Neural cell (in vitro differentiated cells): ENCODE measurements at regions not wholly inside any gene's neighbourhood (a gene's known extent, or its start where the extent isn't known, plus 50 kb on each side); places are given as distances from the start of the nearest gene placed in this dataset.
"Not testable (repeated sequence)": the region's sequence is repeated elsewhere in the genome, so short reads cannot be mapped to it uniquely, and the experiment has no call there.

Experiments
- H2AFZ ChIP-seq: fragments of 200-600, 300-800 bp; sonication (generic), shearing (Covaris generic); 2 replicates; pipeline ENCODE4 v1.6.0; 2014; ENCODE audit warnings: low read depth, mild to moderate bottlenecking, antibody characterized with exemption, low read length, moderate library complexity
- H3F3A ChIP-seq: fragments of 200-600 bp; shearing (Covaris generic); 2 replicates; pipeline ENCODE4 v1.6.1; 2016; ENCODE audit warnings: mild to moderate bottlenecking, moderate library complexity, mixed read lengths, antibody characterized with exemption, low read length; ENCODE audit not compliant: insufficient read depth, poor library complexity, severe bottlenecking
- H3K27ac ChIP-seq: fragments of 200-600, 300-800 bp; sonication (generic), shearing (Covaris generic); 2 replicates; pipeline ENCODE4 v1.5.1; 2014; ENCODE audit warnings: mild to moderate bottlenecking, low read length, moderate library complexity
- H3K27me3 ChIP-seq: fragments of 300-800, 200-600 bp; sonication (generic), shearing (Covaris generic); 2 replicates; pipeline ENCODE4 v1.6.0; 2014; ENCODE audit warnings: mild to moderate bottlenecking, low read depth, low read length, moderate library complexity; ENCODE audit not compliant: insufficient read depth
- H3K36me3 ChIP-seq: fragments of 300-800, 200-600 bp; sonication (generic), shearing (Covaris generic); 2 replicates; pipeline ENCODE4 v1.5.1; 2014; ENCODE audit warnings: mild to moderate bottlenecking, antibody characterized with exemption, low read length, moderate library complexity; ENCODE audit not compliant: insufficient read depth
- H3K4me2 ChIP-seq: fragments of 300-800, 200-600 bp; sonication (generic), shearing (Covaris generic); 2 replicates; pipeline ENCODE4 v1.6.0; 2014; ENCODE audit warnings: mild to moderate bottlenecking, low read length
- H3K4me3 ChIP-seq: fragments of 300-800, 200-600 bp; sonication (generic), shearing (Covaris generic); 2 replicates; pipeline ENCODE4 v1.5.1; 2014; ENCODE audit warnings: mild to moderate bottlenecking, low read length, moderate library complexity
- H3K79me2 ChIP-seq: fragments of 200-600 bp; shearing (Covaris generic); replicated peaks from 2 replicates; pipeline ENCODE4 v1.6.0; 2014; ENCODE audit warnings: mild to moderate bottlenecking, low read length, moderate library complexity; ENCODE audit not compliant: insufficient read depth
- H3K9ac ChIP-seq: fragments of 300-800, 200-600 bp; sonication (generic), shearing (Covaris generic); 2 replicates; pipeline ENCODE4 v1.6.1; 2016; ENCODE audit warnings: mild to moderate bottlenecking, low read length, mixed read lengths
- H3K9me2 ChIP-seq: fragments of 200-600 bp; shearing (Covaris generic); 2 replicates; pipeline ENCODE4 v1.6.1; 2016; ENCODE audit warnings: mild to moderate bottlenecking, low read length, mixed read lengths; ENCODE audit not compliant: insufficient read depth
- H3K9me3 ChIP-seq: fragments of 200-600, 300-800 bp; sonication (generic), shearing (Covaris generic); 2 replicates; pipeline ENCODE4 v1.6.1; 2016; ENCODE audit warnings: mild to moderate bottlenecking, mixed run types, low read length, moderate library complexity, mixed read lengths
- H4K20me1 ChIP-seq: fragments of 200-600 bp; shearing (Covaris generic); 2 replicates; pipeline ENCODE4 v1.6.1; 2016; ENCODE audit warnings: mild to moderate bottlenecking, mixed run types; ENCODE audit not compliant: insufficient read depth
- EP300 ChIP-seq: fragments of 450-650 bp; conservative IDR thresholded peaks from 2 replicates; pipeline ENCODE4 v1.6.1; 2014; ENCODE audit warnings: antibody characterized with exemption, mild to moderate bottlenecking, moderate library complexity; ENCODE audit not compliant: poor library complexity, severe bottlenecking
- POLR2AphosphoS5 ChIP-seq: IDR thresholded peaks from 2 replicates; pipeline ENCODE4 v1.6.1; 2012
- RAD21 ChIP-seq: fragments of 450-650 bp; conservative IDR thresholded peaks from 2 replicates; pipeline ENCODE4 v1.6.1; 2014; ENCODE audit warnings: antibody characterized with exemption, mild to moderate bottlenecking, moderate library complexity
- SMC3 ChIP-seq: fragments of 450-650 bp; conservative IDR thresholded peaks from 2 replicates; pipeline ENCODE4 v1.6.1; 2014; ENCODE audit warnings: antibody characterized with exemption, mild to moderate bottlenecking, moderate library complexity; ENCODE audit not compliant: poor library complexity
- TF ChIP-seq, protein P1 (sequence below): fragments of 450-650 bp; IDR thresholded peaks from 2 replicates; pipeline ENCODE4 v1.5.1; 2014; ENCODE audit warnings: antibody characterized with exemption, mild to moderate bottlenecking, moderate library complexity; ENCODE audit not compliant: poor library complexity, severe bottlenecking

GRCh38 chr6:60818072-60818471 lies 1468.0 kb downstream of the KHDRBS2 start:
- not testable (repeated sequence) for H3F3A ChIP-seq, H3K4me3 ChIP-seq, H3K36me3 ChIP-seq, H3K79me2 ChIP-seq, H3K27me3 ChIP-seq, H4K20me1 ChIP-seq, H2AFZ ChIP-seq, H3K4me2 ChIP-seq, H3K27ac ChIP-seq, H3K9me2 ChIP-seq, H3K9ac ChIP-seq, H3K9me3 ChIP-seq

DNA sequence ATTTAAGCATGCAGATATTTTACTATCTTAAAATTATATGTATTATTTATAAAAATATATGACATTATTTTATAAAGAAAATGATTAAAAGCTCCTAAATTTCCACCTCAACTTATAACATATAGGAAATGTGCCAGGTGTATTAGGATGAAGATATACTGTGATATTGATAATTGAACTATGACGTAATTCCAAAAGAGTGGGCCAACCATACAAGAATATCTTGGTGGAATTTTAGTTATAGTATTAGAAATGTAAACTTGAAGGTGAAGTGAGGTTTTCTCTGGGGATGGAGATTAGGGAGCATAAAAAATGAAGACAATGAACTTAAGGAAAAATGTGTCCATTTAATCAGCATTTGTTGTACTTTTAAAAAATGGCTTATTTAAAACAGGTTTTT lies 1471.2 kb downstream of the KHDRBS2 start:
- not testable (repeated sequence) for H3K9me2 ChIP-seq, H3K79me2 ChIP-seq, H3K27ac ChIP-seq, H3K9me3 ChIP-seq, H3F3A ChIP-seq, H3K9ac ChIP-seq, H3K27me3 ChIP-seq, H4K20me1 ChIP-seq, H3K36me3 ChIP-seq, H3K4me2 ChIP-seq, H2AFZ ChIP-seq, H3K4me3 ChIP-seq

DNA sequence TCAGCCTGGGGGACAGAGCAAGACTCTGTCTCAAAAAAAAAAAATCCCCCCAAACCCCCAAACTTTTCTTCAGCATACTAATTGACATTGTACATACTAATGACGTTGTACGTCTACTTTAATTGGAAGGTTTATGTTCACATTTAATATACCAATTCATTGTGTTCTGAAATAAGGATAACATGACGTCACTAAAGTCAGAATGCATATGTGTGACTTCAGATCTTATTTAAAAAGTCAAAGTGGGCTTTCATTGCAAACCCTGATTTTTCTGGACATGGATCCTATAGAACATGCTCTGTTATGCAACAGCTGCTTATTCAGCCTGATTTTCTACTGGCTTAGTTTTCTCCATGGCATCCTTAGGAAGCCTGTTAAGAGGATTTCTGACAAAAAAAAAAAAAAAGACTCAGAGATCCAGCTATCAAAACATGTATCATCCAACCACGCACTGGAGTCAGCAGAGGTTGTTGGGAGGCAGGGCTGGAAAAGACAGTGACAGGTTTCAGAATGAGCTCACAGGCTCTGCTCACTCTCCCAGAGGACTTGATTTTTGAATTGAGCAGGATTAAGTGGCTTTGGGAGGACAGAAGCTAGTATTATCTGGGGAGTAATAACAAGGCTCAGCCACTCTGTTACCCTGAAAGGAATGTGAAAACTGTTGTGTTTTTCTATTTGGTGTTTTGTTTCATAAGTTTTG lies 1472.0 kb downstream of the KHDRBS2 start:
- H3K36me3 ChIP-seq, H3K4me3 ChIP-seq, H3K79me2 ChIP-seq, H3K27ac ChIP-seq, H2AFZ ChIP-seq, H3K9me3 ChIP-seq, H3K27me3 ChIP-seq, H3F3A ChIP-seq, H3K9ac ChIP-seq, H3K9me2 ChIP-seq, H3K4me2 ChIP-seq, H4K20me1 ChIP-seq: not testable (repeated sequence)
- peak; percentile 50 for TF ChIP-seq POLR2AphosphoS5
- TF ChIP-seq EP300 = peak; percentile 22

- H3K79me2 ChIP-seq = not testable (repeated sequence)
Observed at GRCh38 chr6:60810216-60810615, 1475.8 kb downstream of the KHDRBS2 start.

DNA sequence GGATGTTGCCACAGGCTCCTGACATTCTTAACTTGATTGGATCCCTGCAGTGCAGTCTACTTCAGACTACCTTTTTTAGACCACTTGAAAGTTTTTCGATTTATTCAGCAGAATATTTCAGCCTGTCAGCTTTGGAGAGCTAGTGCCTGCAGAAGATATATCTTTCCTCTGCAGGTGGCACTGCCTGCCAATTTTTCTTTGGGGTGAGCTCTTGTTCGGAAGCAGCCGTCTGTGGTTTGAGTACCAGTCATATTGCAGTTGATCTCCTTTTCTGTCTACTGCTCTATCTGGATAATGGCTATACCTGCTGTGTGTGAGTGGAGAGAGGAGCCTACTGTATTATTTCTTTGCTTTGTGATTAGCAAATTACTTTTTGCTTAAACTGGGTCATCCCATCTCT lies 1486.9 kb downstream of the KHDRBS2 start:
- not testable (repeated sequence) for H3K4me2 ChIP-seq, H3F3A ChIP-seq, H4K20me1 ChIP-seq, H3K9me2 ChIP-seq, H3K79me2 ChIP-seq, H2AFZ ChIP-seq, H3K4me3 ChIP-seq, H3K9me3 ChIP-seq, H3K27ac ChIP-seq, H3K27me3 ChIP-seq, H3K9ac ChIP-seq, H3K36me3 ChIP-seq
- TF ChIP-seq RAD21 (peak; percentile 78), EP300 (peak; percentile 74), SMC3 (peak; percentile 79)
- TF ChIP-seq, protein P1, sequence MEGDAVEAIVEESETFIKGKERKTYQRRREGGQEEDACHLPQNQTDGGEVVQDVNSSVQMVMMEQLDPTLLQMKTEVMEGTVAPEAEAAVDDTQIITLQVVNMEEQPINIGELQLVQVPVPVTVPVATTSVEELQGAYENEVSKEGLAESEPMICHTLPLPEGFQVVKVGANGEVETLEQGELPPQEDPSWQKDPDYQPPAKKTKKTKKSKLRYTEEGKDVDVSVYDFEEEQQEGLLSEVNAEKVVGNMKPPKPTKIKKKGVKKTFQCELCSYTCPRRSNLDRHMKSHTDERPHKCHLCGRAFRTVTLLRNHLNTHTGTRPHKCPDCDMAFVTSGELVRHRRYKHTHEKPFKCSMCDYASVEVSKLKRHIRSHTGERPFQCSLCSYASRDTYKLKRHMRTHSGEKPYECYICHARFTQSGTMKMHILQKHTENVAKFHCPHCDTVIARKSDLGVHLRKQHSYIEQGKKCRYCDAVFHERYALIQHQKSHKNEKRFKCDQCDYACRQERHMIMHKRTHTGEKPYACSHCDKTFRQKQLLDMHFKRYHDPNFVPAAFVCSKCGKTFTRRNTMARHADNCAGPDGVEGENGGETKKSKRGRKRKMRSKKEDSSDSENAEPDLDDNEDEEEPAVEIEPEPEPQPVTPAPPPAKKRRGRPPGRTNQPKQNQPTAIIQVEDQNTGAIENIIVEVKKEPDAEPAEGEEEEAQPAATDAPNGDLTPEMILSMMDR = peak; percentile 77

More at GRCh38 chr6:60810216-60810615, 1475.8 kb downstream of the KHDRBS2 start:
- not testable (repeated sequence) for H3K36me3 ChIP-seq, H4K20me1 ChIP-seq, H2AFZ ChIP-seq, H3K27me3 ChIP-seq, H3K9me3 ChIP-seq, H3K4me3 ChIP-seq, H3F3A ChIP-seq, H3K9me2 ChIP-seq, H3K4me2 ChIP-seq, H3K27ac ChIP-seq, H3K9ac ChIP-seq

GRCh38 chr6:60797831-60798230 lies 1488.2 kb downstream of the KHDRBS2 start:
- not testable (repeated sequence) for H3K27ac ChIP-seq, H3K4me3 ChIP-seq, H3K36me3 ChIP-seq, H3K27me3 ChIP-seq, H3K79me2 ChIP-seq, H3K9me2 ChIP-seq, H3F3A ChIP-seq, H2AFZ ChIP-seq, H3K9me3 ChIP-seq, H3K9ac ChIP-seq, H3K4me2 ChIP-seq, H4K20me1 ChIP-seq

- H3K9me3 ChIP-seq, H3K9ac ChIP-seq, H2AFZ ChIP-seq, H3K27me3 ChIP-seq, H3K9me2 ChIP-seq, H3F3A ChIP-seq, H3K4me3 ChIP-seq, H3K79me2 ChIP-seq, H3K27ac ChIP-seq, H4K20me1 ChIP-seq, H3K4me2 ChIP-seq, H3K36me3 ChIP-seq: not testable (repeated sequence)
Observed at GRCh38 chr6:60789601-60790000, 1496.4 kb downstream of the KHDRBS2 start.
